Calu3 (cell line): ENCODE measurements at regions not wholly inside any gene's neighbourhood (a gene's known extent, or its start where the extent isn't known, plus 50 kb on each side); places are given as distances from the start of the nearest gene placed in this dataset.

Source experiments
- BruUV-seq: library from RNA; stranded (reverse); fragments of 400-500 nt; replicated peaks from 2 replicates; lab custom pipeline; 2021; lab: Mats Ljungman, UMichigan
- CTCF ChIA-PET: fragments of 300-600 bp; sonication (Branson Sonifier 250); formaldehyde crosslinking; loops from one replicate; lab custom pipeline; 2022; ENCODE audit warnings: antibody characterized with exemption; lab: Charles Lee
- DNase-seq: peaks from one replicate; pipeline ENCODE4 v3.0.0; 2022
- H3K27ac Mint-ChIP-seq: one replicate; pipeline ENCODE4 v1.8.0; 2022; ENCODE audit warnings: mixed read lengths; ENCODE audit not compliant: unreplicated experiment
- H3K27me3 Mint-ChIP-seq: one replicate; pipeline ENCODE4 v1.8.0; 2022; ENCODE audit warnings: mixed read lengths; ENCODE audit not compliant: unreplicated experiment
- H3K36me3 Mint-ChIP-seq: one replicate; pipeline ENCODE4 v1.8.0; 2022; ENCODE audit warnings: mild to moderate bottlenecking, moderate library complexity, mixed read lengths; ENCODE audit not compliant: insufficient read depth, unreplicated experiment
- H3K4me1 Mint-ChIP-seq: one replicate; pipeline ENCODE4 v1.8.0; 2022; ENCODE audit warnings: mild to moderate bottlenecking, low read depth, mixed read lengths; ENCODE audit not compliant: unreplicated experiment
- H3K4me3 Mint-ChIP-seq: one replicate; pipeline ENCODE4 v1.8.0; 2022; ENCODE audit warnings: mild to moderate bottlenecking, low read depth, moderate library complexity, mixed read lengths; ENCODE audit not compliant: unreplicated experiment
- H3K9me3 Mint-ChIP-seq: one replicate; pipeline ENCODE4 v1.8.0; 2022; ENCODE audit warnings: low read depth, mixed read lengths; ENCODE audit not compliant: unreplicated experiment
- CTCF ChIP-seq: fragments of 200-600 bp; IDR thresholded peaks from one replicate; pipeline ENCODE4 v1.8.0; 2022; ENCODE audit warnings: antibody characterized with exemption; ENCODE audit not compliant: unreplicated experiment
- intact Hi-C: fragments of 100-400 bp; cut with micrococcal nuclease; formaldehyde crosslinking; loops from one replicate; pipeline ENCODE4 v1.10.0; 2022; ENCODE audit not compliant: unreplicated experiment

GRCh38 chr1:62954758-62955157 is 170.8 kb downstream of the ATG4C start:
- BruUV-seq = no TSS peak

DNA sequence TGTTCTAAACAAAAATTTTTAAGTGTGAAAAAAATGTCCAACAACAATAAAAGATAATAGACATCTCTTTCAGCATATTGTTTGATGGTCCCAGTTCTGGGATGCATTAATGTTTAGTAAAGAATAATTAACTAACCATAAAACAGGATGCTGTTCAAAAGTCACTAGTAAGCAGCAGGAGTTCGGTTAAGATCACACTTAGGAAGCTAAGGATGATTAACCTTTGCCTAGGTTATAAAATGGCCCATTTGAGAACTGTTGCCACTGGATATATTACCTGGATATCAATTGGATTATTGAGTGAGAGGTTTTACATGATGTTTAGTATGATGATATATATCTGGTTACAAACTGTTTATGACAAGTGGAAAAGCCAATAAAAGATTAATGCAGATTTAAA is 171.7 kb downstream of the ATG4C start:
- no peak for TF ChIP-seq CTCF
- Mint-ChIP-seq H3K9me3 (no peaks in the 10 kb centered on the region), H3K4me1 (no peaks in the 10 kb centered on the region), H3K27ac (no peak overlapping the region), H3K4me3 (no peak overlapping the region), H3K27me3 (peaks cover 18% of the 10 kb centered on the region), H3K36me3 (no peaks in the 10 kb centered on the region)
- intact Hi-C loops = no loop called here
- no TSS peak for BruUV-seq
- CTCF ChIA-PET = no interaction called here
- no peak for DNase-seq

More at GRCh38 chr1:62954758-62955157, 170.8 kb downstream of the ATG4C start:
- Mint-ChIP-seq H3K9me3 (no peaks in the 10 kb centered on the region), H3K27me3 (peaks cover 25% of the 10 kb centered on the region), H3K27ac (no peak overlapping the region), H3K36me3 (no peaks in the 10 kb centered on the region), H3K4me3 (no peak overlapping the region), H3K4me1 (no peaks in the 10 kb centered on the region)
- DNase-seq = no peak
- intact Hi-C loops = no loop called here
- CTCF ChIA-PET = interaction anchor here (0.6 kb wide), 1 partner anchor 617 kb away, joined by 4 read pairs; no protein-coding TSS in a partner anchor
- no peak for TF ChIP-seq CTCF

GRCh38 chr1:62962014-62962812 is 178.3 kb downstream of the ATG4C start:
- H3K4me1 Mint-ChIP-seq = peaks cover 13% of the 10 kb centered on the region
- TF ChIP-seq CTCF = no peak
- intact Hi-C loops = no loop called here
- no peak overlapping the region for H3K27ac Mint-ChIP-seq
- CTCF ChIA-PET = interaction anchor here (0.5 kb wide), 1 partner anchor 157 kb away, joined by 3 read pairs; no protein-coding TSS in a partner anchor
- H3K27me3 Mint-ChIP-seq = peaks cover 10% of the 10 kb centered on the region
- no peak for DNase-seq
- no TSS peak for BruUV-seq
- H3K9me3 Mint-ChIP-seq = no peaks in the 10 kb centered on the region
- no peaks in the 10 kb centered on the region for H3K36me3 Mint-ChIP-seq
- no peak overlapping the region for H3K4me3 Mint-ChIP-seq

- Mint-ChIP-seq H3K27ac (no peak overlapping the region), H3K27me3 (peaks cover 19% of the 10 kb centered on the region), H3K36me3 (no peaks in the 10 kb centered on the region), H3K4me1 (peaks cover 13% of the 10 kb centered on the region), H3K4me3 (no peak overlapping the region), H3K9me3 (no peaks in the 10 kb centered on the region)
- CTCF ChIA-PET = no interaction called here
- peak; percentile 61 for DNase-seq
- intact Hi-C loops = loop anchor here (1.0 kb wide), 1 partner anchor 186 kb away; no protein-coding TSS in a partner anchor
- TF ChIP-seq CTCF = peak; percentile 56
- BruUV-seq = no TSS peak
Observed at GRCh38 chr1:62962901-62963776, 179.2 kb downstream of the ATG4C start.
